Fibroblast of lung (primary cell): ENCODE measurements at regions not wholly inside any gene's neighbourhood (a gene's known extent, or its start where the extent isn't known, plus 50 kb on each side); places are given as distances from the start of the nearest gene placed in this dataset.

Experiments used
- DNase-seq, 2 donors: peaks; one replicate each; pipeline versions ENCODE4 v3.0.0 to v3.0.0-alpha.2; 2010; ENCODE audit warnings: low read depth in 2 of 2
- H2AFZ ChIP-seq: 2 replicates; pipeline ENCODE4 v1.5.1; 2012; ENCODE audit warnings: low read length, control low read depth, inconsistent platforms
- H3K27ac ChIP-seq: 2 replicates; pipeline ENCODE4 v1.5.1; 2011; ENCODE audit warnings: low read length, control low read depth; ENCODE audit not compliant: insufficient read depth
- H3K27me3 ChIP-seq: 2 replicates; pipeline ENCODE4 v1.5.1; 2011; ENCODE audit warnings: mild to moderate bottlenecking, low read length; ENCODE audit not compliant: control insufficient read depth, insufficient read depth
- H3K36me3 ChIP-seq: 2 replicates; pipeline ENCODE4 v1.5.1; 2011; ENCODE audit warnings: low read length; ENCODE audit not compliant: control insufficient read depth, insufficient read depth
- H3K4me1 ChIP-seq: 2 replicates; pipeline ENCODE4 v1.5.1; 2011; ENCODE audit warnings: low read length; ENCODE audit not compliant: control insufficient read depth, insufficient read depth; ENCODE audit errors: extremely low read depth
- H3K4me2 ChIP-seq: 2 replicates; pipeline ENCODE4 v1.5.1; 2011; ENCODE audit warnings: low read length, control low read depth; ENCODE audit not compliant: insufficient read depth; ENCODE audit errors: extremely low read depth
- H3K4me3 ChIP-seq, 4 experiments: fragments of 200-600 bp in 1 of 4; sonication (generic) in 1 of 4; replicated peaks in 1 of 4; 2 replicates each; pipeline ENCODE4 v1.5.1; 2011 to 2016; ENCODE audit warnings: low read length in 4 of 4, low read depth in 3 of 4, mild to moderate bottlenecking in 3 of 4, control low read depth in 2 of 4, inconsistent platforms in 1 of 4, mixed read lengths in 1 of 4; ENCODE audit not compliant: insufficient read depth in 1 of 4; ENCODE audit errors: control extremely low read depth in 1 of 4
- H3K79me2 ChIP-seq: 2 replicates; pipeline ENCODE4 v1.5.1; 2012; ENCODE audit warnings: mild to moderate bottlenecking, low read length, inconsistent platforms; ENCODE audit not compliant: control insufficient read depth, insufficient read depth
- H3K9ac ChIP-seq: 2 replicates; pipeline ENCODE4 v1.5.1; 2011; ENCODE audit warnings: mild to moderate bottlenecking, low read length, control low read depth; ENCODE audit not compliant: insufficient read depth
- H3K9me3 ChIP-seq: 2 replicates; pipeline ENCODE4 v1.5.1; 2012; ENCODE audit warnings: low read depth, low read length; ENCODE audit not compliant: control insufficient read depth, insufficient read depth
- H4K20me1 ChIP-seq: 2 replicates; pipeline ENCODE4 v1.5.1; 2011; ENCODE audit warnings: low read length; ENCODE audit not compliant: control insufficient read depth, insufficient read depth; ENCODE audit errors: extremely low read depth
- EZH2 ChIP-seq: IDR thresholded peaks from 2 replicates; pipeline ENCODE4 v1.5.1; 2012; ENCODE audit warnings: low read length, control low read depth, mild to moderate bottlenecking; ENCODE audit errors: missing control alignments
- TF ChIP-seq, protein P1 (sequence below), 2 donors: IDR thresholded peaks in 1 of 2; conservative IDR thresholded peaks in 1 of 2; 1 replicate in 1 of 2; 2 replicates in 1 of 2; pipeline ENCODE4 v1.5.1; 2011 to 2012; ENCODE audit warnings: low read length in 2 of 2, control low read depth in 1 of 2, inconsistent platforms in 1 of 2, low read depth in 1 of 2, mild to moderate bottlenecking in 1 of 2

- Histone ChIP-seq H4K20me1 (no peaks in the 10 kb centered on the region), H3K36me3 (no peaks in the 10 kb centered on the region), H3K9ac (no peak overlapping the region), H3K4me3 (no peak overlapping the region), H2AFZ (no peak overlapping the region), H3K4me2 (no peak overlapping the region), H3K4me1 (no peaks in the 10 kb centered on the region), H3K79me2 (no peaks in the 10 kb centered on the region), H3K27me3 (no peaks in the 10 kb centered on the region), H3K27ac (no peak overlapping the region), H3K9me3 (no peaks in the 10 kb centered on the region)
- TF ChIP-seq EZH2, result no peak
- TF ChIP-seq, protein P1, sequence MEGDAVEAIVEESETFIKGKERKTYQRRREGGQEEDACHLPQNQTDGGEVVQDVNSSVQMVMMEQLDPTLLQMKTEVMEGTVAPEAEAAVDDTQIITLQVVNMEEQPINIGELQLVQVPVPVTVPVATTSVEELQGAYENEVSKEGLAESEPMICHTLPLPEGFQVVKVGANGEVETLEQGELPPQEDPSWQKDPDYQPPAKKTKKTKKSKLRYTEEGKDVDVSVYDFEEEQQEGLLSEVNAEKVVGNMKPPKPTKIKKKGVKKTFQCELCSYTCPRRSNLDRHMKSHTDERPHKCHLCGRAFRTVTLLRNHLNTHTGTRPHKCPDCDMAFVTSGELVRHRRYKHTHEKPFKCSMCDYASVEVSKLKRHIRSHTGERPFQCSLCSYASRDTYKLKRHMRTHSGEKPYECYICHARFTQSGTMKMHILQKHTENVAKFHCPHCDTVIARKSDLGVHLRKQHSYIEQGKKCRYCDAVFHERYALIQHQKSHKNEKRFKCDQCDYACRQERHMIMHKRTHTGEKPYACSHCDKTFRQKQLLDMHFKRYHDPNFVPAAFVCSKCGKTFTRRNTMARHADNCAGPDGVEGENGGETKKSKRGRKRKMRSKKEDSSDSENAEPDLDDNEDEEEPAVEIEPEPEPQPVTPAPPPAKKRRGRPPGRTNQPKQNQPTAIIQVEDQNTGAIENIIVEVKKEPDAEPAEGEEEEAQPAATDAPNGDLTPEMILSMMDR (conservative IDR thresholded peaks at IDR 0.05 in 1 of 2, IDR thresholded peaks at IDR 0.05 in 1 of 2; ENCODE audit: low read depth in 1 of 2, low read length in 2 of 2), result no peak
- no peak for DNase-seq
Observed at GRCh38 chr12:126554625-126555024, 1489.4 kb downstream of the AACS start.

- TF ChIP-seq, protein P1 (conservative IDR thresholded peaks at IDR 0.05 in 1 of 2, IDR thresholded peaks at IDR 0.05 in 1 of 2; ENCODE audit: low read depth in 1 of 2, low read length in 2 of 2), result no peak
- no peak for TF ChIP-seq EZH2
- Histone ChIP-seq H3K27me3 (no peaks in the 10 kb centered on the region), H3K9me3 (no peaks in the 10 kb centered on the region), H3K9ac (no peak overlapping the region), H3K36me3 (no peaks in the 10 kb centered on the region), H3K27ac (no peak overlapping the region), H2AFZ (no peak overlapping the region), H3K4me1 (no peaks in the 10 kb centered on the region), H4K20me1 (no peaks in the 10 kb centered on the region), H3K79me2 (no peaks in the 10 kb centered on the region), H3K4me2 (no peak overlapping the region), H3K4me3 (no peak overlapping the region)
- no peak for DNase-seq
Observed at GRCh38 chr12:126557659-126558058, 1492.4 kb downstream of the AACS start.

- Histone ChIP-seq H4K20me1 (no peaks in the 10 kb centered on the region), H3K36me3 (no peaks in the 10 kb centered on the region), H3K9ac (no peak overlapping the region), H3K27ac (no peak overlapping the region), H3K79me2 (no peaks in the 10 kb centered on the region), H3K27me3 (no peaks in the 10 kb centered on the region), H2AFZ (no peak overlapping the region), H3K9me3 (no peaks in the 10 kb centered on the region), H3K4me3 (no peak overlapping the region), H3K4me1 (no peaks in the 10 kb centered on the region), H3K4me2 (no peak overlapping the region)
- no peak for TF ChIP-seq EZH2
- DNase-seq, result no peak
Observed at GRCh38 chr12:126558219-126558618, 1493.0 kb downstream of the AACS start.
